Chondrocyte (in vitro differentiated cells): ENCODE measurements at regions not wholly inside any gene's neighbourhood (a gene's known extent, or its start where the extent isn't known, plus 50 kb on each side); places are given as distances from the start of the nearest gene placed in this dataset.

ENCODE experiments used
- DNase-seq: peaks from one replicate; pipeline ENCODE4 v3.0.0; 2021; ENCODE audit warnings: mixed read lengths, low spot score
- H3K27ac Mint-ChIP-seq: one replicate; pipeline ENCODE4 v1.8.0; 2021; ENCODE audit warnings: mild to moderate bottlenecking, moderate library complexity, mixed read lengths; ENCODE audit not compliant: unreplicated experiment
- H3K27me3 Mint-ChIP-seq: 2 replicates; pipeline ENCODE4 v1.8.0; 2021; ENCODE audit warnings: low read depth, mixed read lengths
- H3K36me3 Mint-ChIP-seq: 2 replicates; pipeline ENCODE4 v1.8.0; 2021; ENCODE audit warnings: low read depth, mixed read lengths
- H3K4me1 Mint-ChIP-seq: 2 replicates; pipeline ENCODE4 v1.8.0; 2021; ENCODE audit warnings: low read depth, mild to moderate bottlenecking, mixed read lengths
- H3K4me3 Mint-ChIP-seq: one replicate; pipeline ENCODE4 v1.8.0; 2021; ENCODE audit warnings: mild to moderate bottlenecking, moderate library complexity, mixed read lengths; ENCODE audit not compliant: unreplicated experiment
- H3K9me3 Mint-ChIP-seq: 2 replicates; pipeline ENCODE4 v1.8.0; 2021; ENCODE audit warnings: low read depth, mixed read lengths
- TF ChIP-seq, protein P1 (sequence below): fragments of 200-600 bp; sonication (generic); IDR thresholded peaks from 2 replicates; pipeline ENCODE4 v1.5.0; 2021; ENCODE audit warnings: antibody characterized with exemption, mild to moderate bottlenecking, moderate library complexity

DNA sequence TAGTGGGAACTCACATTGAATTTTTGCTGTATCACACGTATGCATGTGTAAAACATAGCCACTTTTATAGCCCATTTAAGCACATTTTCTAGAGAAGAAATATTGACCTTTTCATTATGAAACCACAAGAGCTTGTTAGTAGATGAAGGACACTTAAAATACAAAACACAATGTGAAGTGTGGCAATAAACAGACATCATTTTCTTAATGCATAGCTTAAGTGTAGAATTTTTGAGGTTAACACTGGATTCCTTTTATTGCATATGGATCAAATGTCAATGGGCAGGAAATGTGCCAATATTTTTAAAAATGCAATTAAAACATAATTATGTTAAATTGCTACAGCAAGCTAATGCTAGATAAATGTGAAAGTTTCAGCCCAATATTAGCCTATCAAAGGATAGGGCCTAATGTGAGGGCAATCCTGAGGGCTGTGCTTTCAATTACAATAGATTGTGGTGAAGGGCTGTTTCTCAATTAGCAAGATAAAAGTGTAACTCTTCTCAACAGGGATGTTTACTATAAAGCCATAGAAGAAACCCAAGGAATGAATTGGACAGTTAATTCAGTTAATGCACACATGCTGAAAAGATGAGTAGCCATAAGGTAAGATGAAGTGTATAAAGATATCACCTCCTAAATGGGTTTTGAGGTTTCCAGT is 489.0 kb upstream of the CDIN1 start:
- H3K4me1 Mint-ChIP-seq, result no peaks in the 10 kb centered on the region
- peaks cover 7% of the 10 kb centered on the region for H3K9me3 Mint-ChIP-seq
- no peaks in the 10 kb centered on the region for H3K36me3 Mint-ChIP-seq
- no peak overlapping the region for H3K27ac Mint-ChIP-seq
- DNase-seq, result no peak
- H3K27me3 Mint-ChIP-seq, result no peaks in the 10 kb centered on the region
- no peak overlapping the region for H3K4me3 Mint-ChIP-seq
- TF ChIP-seq, protein P1, sequence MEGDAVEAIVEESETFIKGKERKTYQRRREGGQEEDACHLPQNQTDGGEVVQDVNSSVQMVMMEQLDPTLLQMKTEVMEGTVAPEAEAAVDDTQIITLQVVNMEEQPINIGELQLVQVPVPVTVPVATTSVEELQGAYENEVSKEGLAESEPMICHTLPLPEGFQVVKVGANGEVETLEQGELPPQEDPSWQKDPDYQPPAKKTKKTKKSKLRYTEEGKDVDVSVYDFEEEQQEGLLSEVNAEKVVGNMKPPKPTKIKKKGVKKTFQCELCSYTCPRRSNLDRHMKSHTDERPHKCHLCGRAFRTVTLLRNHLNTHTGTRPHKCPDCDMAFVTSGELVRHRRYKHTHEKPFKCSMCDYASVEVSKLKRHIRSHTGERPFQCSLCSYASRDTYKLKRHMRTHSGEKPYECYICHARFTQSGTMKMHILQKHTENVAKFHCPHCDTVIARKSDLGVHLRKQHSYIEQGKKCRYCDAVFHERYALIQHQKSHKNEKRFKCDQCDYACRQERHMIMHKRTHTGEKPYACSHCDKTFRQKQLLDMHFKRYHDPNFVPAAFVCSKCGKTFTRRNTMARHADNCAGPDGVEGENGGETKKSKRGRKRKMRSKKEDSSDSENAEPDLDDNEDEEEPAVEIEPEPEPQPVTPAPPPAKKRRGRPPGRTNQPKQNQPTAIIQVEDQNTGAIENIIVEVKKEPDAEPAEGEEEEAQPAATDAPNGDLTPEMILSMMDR, result no peak

DNA sequence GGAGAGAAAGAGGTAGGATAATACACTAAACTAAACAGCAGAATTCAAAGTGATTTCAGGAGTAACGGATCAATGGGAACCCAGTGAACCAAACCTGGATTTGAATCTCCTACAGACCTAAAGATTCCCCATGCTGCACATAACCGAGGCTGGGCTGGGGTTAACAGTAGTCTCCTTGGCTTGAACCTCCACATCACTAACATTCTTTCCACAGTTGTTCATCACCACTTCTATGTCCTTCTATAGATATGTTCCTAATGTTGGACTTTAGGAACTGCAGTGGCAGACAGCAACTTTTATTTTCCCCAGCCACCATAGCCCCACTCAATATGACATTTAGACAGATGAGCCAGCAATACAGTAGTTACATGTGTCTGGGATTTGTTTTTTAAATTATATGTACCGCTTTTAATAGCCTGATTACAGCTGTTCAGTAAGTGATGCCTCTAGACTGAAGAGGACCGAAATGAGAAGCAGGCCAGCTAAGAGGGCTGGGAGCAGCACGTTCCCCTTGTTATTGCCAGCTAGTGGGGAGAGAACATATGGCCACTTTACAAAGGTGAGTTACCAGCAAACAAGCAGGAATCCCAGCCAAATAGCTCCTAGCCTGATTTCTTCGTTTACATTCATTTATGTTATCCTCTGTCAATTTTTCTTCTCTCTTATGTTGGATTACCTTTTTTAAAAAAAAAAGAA is 472.6 kb upstream of the CDIN1 start:
- Mint-ChIP-seq H3K27ac (no peak overlapping the region), H3K9me3 (no peaks in the 10 kb centered on the region), H3K4me1 (peaks cover 43% of the 10 kb centered on the region), H3K36me3 (no peaks in the 10 kb centered on the region), H3K4me3 (no peak overlapping the region), H3K27me3 (no peaks in the 10 kb centered on the region)
- TF ChIP-seq, protein P1, result no peak
- no peak for DNase-seq

DNA sequence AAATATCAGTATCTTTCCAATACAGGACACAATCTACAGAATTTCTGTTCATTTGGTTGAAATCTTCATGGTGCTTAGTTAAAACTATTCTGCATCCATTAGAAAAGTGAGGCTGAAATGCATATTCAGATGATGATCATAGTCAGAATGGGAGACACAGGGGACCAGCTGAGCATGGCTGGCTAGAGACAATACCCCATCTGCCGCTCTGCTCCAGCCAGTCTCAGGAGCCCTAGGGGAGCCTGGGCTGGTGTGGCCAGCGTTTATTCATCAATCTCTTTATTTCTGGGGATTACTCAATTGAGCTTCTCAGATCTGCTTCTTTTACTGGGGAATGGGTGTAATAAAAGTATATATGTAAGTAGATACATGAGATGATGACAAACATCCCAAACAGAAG is 470.9 kb upstream of the CDIN1 start:
- Mint-ChIP-seq H3K4me3 (no peak overlapping the region), H3K27me3 (no peaks in the 10 kb centered on the region), H3K9me3 (no peaks in the 10 kb centered on the region), H3K36me3 (no peaks in the 10 kb centered on the region), H3K27ac (no peak overlapping the region), H3K4me1 (peaks cover 33% of the 10 kb centered on the region)
- TF ChIP-seq, protein P1, result no peak
- DNase-seq, result no peak

DNA sequence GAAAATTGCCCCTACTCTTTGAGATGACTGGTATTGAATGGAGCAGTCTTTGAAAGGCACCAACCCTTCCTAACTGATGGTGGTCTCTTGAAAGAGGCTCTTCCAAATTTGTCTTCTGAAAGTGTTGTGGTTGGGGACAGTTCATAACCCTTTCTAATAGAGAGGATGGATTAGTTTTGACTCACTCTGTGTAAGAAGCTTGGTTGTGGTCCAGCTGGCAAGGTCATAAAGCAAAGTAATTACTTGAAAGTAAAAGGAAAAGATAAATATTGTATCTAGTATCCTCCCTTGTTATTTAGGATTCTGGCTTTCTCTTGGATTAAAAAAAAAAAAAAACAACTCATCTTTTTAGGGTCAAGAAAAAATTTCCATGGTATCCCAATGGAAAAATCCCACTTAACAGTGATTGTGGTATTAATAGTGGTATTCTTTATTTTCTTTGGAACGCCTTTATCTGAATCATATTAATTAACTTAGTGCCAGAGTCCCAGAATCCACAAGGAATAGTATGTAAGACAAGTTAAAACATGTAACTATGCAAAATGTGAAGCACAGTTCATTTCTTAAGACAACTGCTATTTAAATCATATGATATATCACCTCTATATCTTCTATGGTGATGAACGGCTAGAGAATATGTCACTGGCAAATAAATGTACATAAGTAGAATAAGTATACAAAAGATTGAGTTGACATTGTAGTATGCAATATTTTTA is 469.3 kb upstream of the CDIN1 start:
- H3K27ac Mint-ChIP-seq, result no peak overlapping the region
- H3K36me3 Mint-ChIP-seq, result no peaks in the 10 kb centered on the region
- TF ChIP-seq, protein P1, result no peak
- DNase-seq, result no peak
- no peak overlapping the region for H3K4me3 Mint-ChIP-seq
- no peaks in the 10 kb centered on the region for H3K9me3 Mint-ChIP-seq
- H3K27me3 Mint-ChIP-seq, result no peaks in the 10 kb centered on the region
- H3K4me1 Mint-ChIP-seq, result peaks cover 29% of the 10 kb centered on the region

DNA sequence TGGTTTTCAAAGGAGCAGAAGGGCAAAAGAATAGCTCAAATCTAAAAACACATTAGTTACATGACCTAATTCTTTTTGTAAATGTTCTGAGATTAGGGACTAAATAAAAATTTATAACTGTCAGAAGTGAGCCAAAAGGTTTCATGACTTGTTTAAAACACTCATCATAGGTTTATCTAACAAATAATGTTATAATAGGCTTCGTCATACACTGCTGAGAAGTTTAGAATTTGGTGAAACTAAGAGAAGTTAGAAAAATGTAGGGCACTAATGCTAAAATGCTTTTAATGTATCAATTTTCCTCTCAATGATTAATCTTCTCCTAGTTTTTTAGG is 468.8 kb upstream of the CDIN1 start:
- Mint-ChIP-seq H3K9me3 (no peaks in the 10 kb centered on the region), H3K27ac (no peak overlapping the region), H3K36me3 (no peaks in the 10 kb centered on the region), H3K4me1 (peaks cover 32% of the 10 kb centered on the region), H3K4me3 (no peak overlapping the region), H3K27me3 (no peaks in the 10 kb centered on the region)
- TF ChIP-seq, protein P1, result no peak
- DNase-seq, result no peak
